ENCODE measurements at regions not wholly inside any gene's neighbourhood (a gene's known extent, or its start where the extent isn't known, plus 50 kb on each side); places are given as distances from the start of the nearest gene placed in this dataset.

GRCh38 chr12:93015871-93016751 is 87.0 kb upstream of the EEA1 start:
- H3K9ac ChIP-seq (ENCODE audit: low read length in 3 of 3) = no peak overlapping the region
- no peak overlapping the region for H3K4me3 ChIP-seq (ENCODE audit: low read length in 3 of 3)
- H3K36me3 ChIP-seq (ENCODE audit: control insufficient read depth in 2 of 3, insufficient read depth in 3 of 3, low read length in 3 of 3) = no peaks in the 10 kb centered on the region
- no peaks in the 10 kb centered on the region for H3K27me3 ChIP-seq (ENCODE audit: control insufficient read depth, insufficient read depth, low read length)
- TF ChIP-seq, protein P1, sequence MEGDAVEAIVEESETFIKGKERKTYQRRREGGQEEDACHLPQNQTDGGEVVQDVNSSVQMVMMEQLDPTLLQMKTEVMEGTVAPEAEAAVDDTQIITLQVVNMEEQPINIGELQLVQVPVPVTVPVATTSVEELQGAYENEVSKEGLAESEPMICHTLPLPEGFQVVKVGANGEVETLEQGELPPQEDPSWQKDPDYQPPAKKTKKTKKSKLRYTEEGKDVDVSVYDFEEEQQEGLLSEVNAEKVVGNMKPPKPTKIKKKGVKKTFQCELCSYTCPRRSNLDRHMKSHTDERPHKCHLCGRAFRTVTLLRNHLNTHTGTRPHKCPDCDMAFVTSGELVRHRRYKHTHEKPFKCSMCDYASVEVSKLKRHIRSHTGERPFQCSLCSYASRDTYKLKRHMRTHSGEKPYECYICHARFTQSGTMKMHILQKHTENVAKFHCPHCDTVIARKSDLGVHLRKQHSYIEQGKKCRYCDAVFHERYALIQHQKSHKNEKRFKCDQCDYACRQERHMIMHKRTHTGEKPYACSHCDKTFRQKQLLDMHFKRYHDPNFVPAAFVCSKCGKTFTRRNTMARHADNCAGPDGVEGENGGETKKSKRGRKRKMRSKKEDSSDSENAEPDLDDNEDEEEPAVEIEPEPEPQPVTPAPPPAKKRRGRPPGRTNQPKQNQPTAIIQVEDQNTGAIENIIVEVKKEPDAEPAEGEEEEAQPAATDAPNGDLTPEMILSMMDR (IDR thresholded peaks at IDR 0.05; ENCODE audit: borderline replicate concordance, extremely low read depth, insufficient read depth) = no peak
- no peaks in the 10 kb centered on the region for H3K9me3 ChIP-seq (ENCODE audit: control insufficient read depth in 2 of 3, insufficient read depth in 1 of 3, low read length in 3 of 3)
- no peak overlapping the region for H3K27ac ChIP-seq (ENCODE audit: low read depth in 2 of 2, low read length in 2 of 2)
- H3K4me1 ChIP-seq (ENCODE audit: control insufficient read depth in 2 of 3, insufficient read depth in 2 of 3, low read depth in 1 of 3, low read length in 3 of 3) = peaks cover 2 to 11% (median 7%) of the 10 kb centered on the region in 3 donors
- DNase-seq (peak in 4 of 5 donors; percentile 48 to 80 (median 71)), FAIRE-seq (no peak)
- intact Hi-C loops (cut with DNase I) = no loop called here

GRCh38 chr12:93016752-93017350 is 87.8 kb upstream of the EEA1 start:
- intact Hi-C loops (cut with DNase I) = no loop called here
- FAIRE-seq (no peak), DNase-seq (no peak)
- no peaks in the 10 kb centered on the region for H3K27me3 ChIP-seq (ENCODE audit: control insufficient read depth, insufficient read depth, low read length)
- H3K9me3 ChIP-seq (ENCODE audit: control insufficient read depth in 2 of 3, insufficient read depth in 1 of 3, low read length in 3 of 3) = no peaks in the 10 kb centered on the region
- TF ChIP-seq, protein P1 (IDR thresholded peaks at IDR 0.05; ENCODE audit: borderline replicate concordance, extremely low read depth, insufficient read depth) = no peak
- H3K36me3 ChIP-seq (ENCODE audit: control insufficient read depth in 2 of 3, insufficient read depth in 3 of 3, low read length in 3 of 3) = no peaks in the 10 kb centered on the region
- no peak overlapping the region for H3K9ac ChIP-seq (ENCODE audit: low read length in 3 of 3)
- H3K4me1 ChIP-seq (ENCODE audit: control insufficient read depth in 2 of 3, insufficient read depth in 2 of 3, low read depth in 1 of 3, low read length in 3 of 3) = peaks cover 2 to 11% (median 7%) of the 10 kb centered on the region in 3 donors
- H3K4me3 ChIP-seq (ENCODE audit: low read length in 3 of 3) = no peak overlapping the region
- no peak overlapping the region for H3K27ac ChIP-seq (ENCODE audit: low read depth in 2 of 2, low read length in 2 of 2)

GRCh38 chr12:93018610-93019009 is 89.5 kb upstream of the EEA1 start:
- H3K9me3 ChIP-seq (ENCODE audit: control insufficient read depth in 2 of 3, insufficient read depth in 1 of 3, low read length in 3 of 3) = no peaks in the 10 kb centered on the region
- no peak for FAIRE-seq

More at GRCh38 chr12:93018610-93019009, 89.5 kb upstream of the EEA1 start:
- Histone ChIP-seq H3K27me3 (ENCODE audit: control insufficient read depth, insufficient read depth, low read length) (no peaks in the 10 kb centered on the region), H3K9ac (ENCODE audit: low read length in 3 of 3) (no peak overlapping the region), H3K4me1 (ENCODE audit: control insufficient read depth in 2 of 3, insufficient read depth in 2 of 3, low read depth in 1 of 3, low read length in 3 of 3) (peaks cover 2 to 11% (median 7%) of the 10 kb centered on the region in 3 donors), H3K4me3 (ENCODE audit: low read length in 3 of 3) (no peak overlapping the region), H3K27ac (ENCODE audit: low read depth in 2 of 2, low read length in 2 of 2) (no peak overlapping the region), H3K36me3 (ENCODE audit: control insufficient read depth in 2 of 3, insufficient read depth in 3 of 3, low read length in 3 of 3) (no peaks in the 10 kb centered on the region)
- DNase-seq = no peak
- intact Hi-C loops (cut with DNase I) = no loop called here
- TF ChIP-seq, protein P1 (IDR thresholded peaks at IDR 0.05; ENCODE audit: borderline replicate concordance, extremely low read depth, insufficient read depth) = no peak

All from kidney (tissue), 13 donors.